ENCODE measurements at regions not wholly inside any gene's neighbourhood (a gene's known extent, or its start where the extent isn't known, plus 50 kb on each side); places are given as distances from the start of the nearest gene placed in this dataset.

DNA sequence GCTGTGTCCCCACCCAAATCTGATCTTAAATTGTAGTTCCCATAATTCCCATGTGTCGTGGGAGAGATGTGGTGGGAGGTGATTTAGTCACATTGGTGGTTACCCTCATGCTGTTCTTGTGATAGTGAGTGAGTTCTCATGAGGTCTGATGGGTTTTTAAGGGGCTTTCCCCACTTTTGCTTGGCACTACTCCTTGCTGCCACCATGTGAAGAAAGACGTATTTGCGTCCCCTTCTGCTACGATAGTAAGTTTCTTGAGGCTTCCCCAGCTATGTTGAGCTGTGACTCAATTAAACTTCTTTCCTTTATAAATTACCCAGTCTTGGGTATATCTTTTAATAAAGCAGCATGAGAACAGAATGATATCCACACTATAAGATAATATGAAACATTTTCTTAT is 1023.4 kb downstream of the TLE4 start:
- no peak for TF ChIP-seq POLR2A (IDR thresholded peaks at IDR 0.05; ENCODE audit: extremely low read depth, insufficient read length)
- no peak for TF ChIP-seq CTCF (IDR thresholded peaks at IDR 0.05; ENCODE audit: low read depth, low read length)
- no peak for TF ChIP-seq MYC (IDR thresholded peaks at IDR 0.05; ENCODE audit: low read depth, low read length)
- TF ChIP-seq, protein P1, sequence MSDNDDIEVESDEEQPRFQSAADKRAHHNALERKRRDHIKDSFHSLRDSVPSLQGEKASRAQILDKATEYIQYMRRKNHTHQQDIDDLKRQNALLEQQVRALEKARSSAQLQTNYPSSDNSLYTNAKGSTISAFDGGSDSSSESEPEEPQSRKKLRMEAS (IDR thresholded peaks at IDR 0.05; ENCODE audit: low read depth, low read length), result no peak
